ENCODE measurements at regions not wholly inside any gene's neighbourhood (a gene's known extent, or its start where the extent isn't known, plus 50 kb on each side); places are given as distances from the start of the nearest gene placed in this dataset.

- Histone ChIP-seq H3K27ac (ENCODE audit: insufficient read depth, low read length, poor library complexity, severe bottlenecking) (no peak overlapping the region), H3K4me3 (ENCODE audit: low read depth, low read length) (no peak overlapping the region), H3K9me3 (ENCODE audit: control insufficient read depth in 2 of 2, low read length in 2 of 2) (no peaks in the 10 kb centered on the region), H3K27me3 (ENCODE audit: control insufficient read depth, insufficient read depth, low read length) (no peaks in the 10 kb centered on the region), H3K36me3 (ENCODE audit: control insufficient read depth, insufficient read depth, low read length) (no peaks in the 10 kb centered on the region), H3K4me1 (ENCODE audit: control insufficient read depth, insufficient read depth, low read length, poor library complexity, severe bottlenecking) (no peaks in the 10 kb centered on the region)
- H3K4me3 Mint-ChIP-seq: no peak overlapping the region
- H3K27me3 Mint-ChIP-seq: peaks cover 4% of the 10 kb centered on the region
- H3K9me3 Mint-ChIP-seq: peaks cover 0 to 3% (median 0%) of the 10 kb centered on the region in 7 donors
- H3K36me3 Mint-ChIP-seq: no peaks in the 10 kb centered on the region
- DNase-seq (no peak), ATAC-seq (ENCODE audit: low read depth in 2 of 2) (no peak)
- H3K27ac Mint-ChIP-seq: no peak overlapping the region
- no peaks in the 10 kb centered on the region for H3K4me1 Mint-ChIP-seq
Observed at GRCh38 chr18:10141559-10141958, 227.7 kb downstream of the VAPA start.

- Histone ChIP-seq H3K27me3 (ENCODE audit: control insufficient read depth, insufficient read depth, low read length) (no peaks in the 10 kb centered on the region), H3K36me3 (ENCODE audit: control insufficient read depth, insufficient read depth, low read length) (no peaks in the 10 kb centered on the region), H3K4me3 (ENCODE audit: low read depth, low read length) (no peak overlapping the region), H3K4me1 (ENCODE audit: control insufficient read depth, insufficient read depth, low read length, poor library complexity, severe bottlenecking) (no peaks in the 10 kb centered on the region), H3K27ac (ENCODE audit: insufficient read depth, low read length, poor library complexity, severe bottlenecking) (no peak overlapping the region), H3K9me3 (ENCODE audit: control insufficient read depth in 2 of 2, low read length in 2 of 2) (no peaks in the 10 kb centered on the region)
- no peaks in the 10 kb centered on the region for H3K4me1 Mint-ChIP-seq
- H3K27ac Mint-ChIP-seq: no peak overlapping the region
- H3K36me3 Mint-ChIP-seq: no peaks in the 10 kb centered on the region
- DNase-seq (no peak), ATAC-seq (ENCODE audit: low read depth in 2 of 2) (no peak)
- H3K27me3 Mint-ChIP-seq: peaks cover 4% of the 10 kb centered on the region
- no peak overlapping the region for H3K4me3 Mint-ChIP-seq
- H3K9me3 Mint-ChIP-seq: peaks cover 0 to 3% (median 0%) of the 10 kb centered on the region in 7 donors
Observed at GRCh38 chr18:10142056-10142455, 228.2 kb downstream of the VAPA start.

GRCh38 chr18:10142496-10143160 lies 228.8 kb downstream of the VAPA start:
- Mint-ChIP-seq H3K36me3 (no peaks in the 10 kb centered on the region), H3K9me3 (peaks cover 0 to 3% (median 0%) of the 10 kb centered on the region in 7 donors), H3K27me3 (peaks cover 4% of the 10 kb centered on the region), H3K4me3 (no peak overlapping the region), H3K27ac (no peak overlapping the region), H3K4me1 (no peaks in the 10 kb centered on the region)
- DNase-seq (no peak), ATAC-seq (ENCODE audit: low read depth in 2 of 2) (no peak)
- no peaks in the 10 kb centered on the region for H3K4me1 ChIP-seq (ENCODE audit: control insufficient read depth, insufficient read depth, low read length, poor library complexity, severe bottlenecking)
- no peaks in the 10 kb centered on the region for H3K27me3 ChIP-seq (ENCODE audit: control insufficient read depth, insufficient read depth, low read length)
- no peak overlapping the region for H3K4me3 ChIP-seq (ENCODE audit: low read depth, low read length)
- H3K9me3 ChIP-seq (ENCODE audit: control insufficient read depth in 2 of 2, low read length in 2 of 2): no peaks in the 10 kb centered on the region
- H3K36me3 ChIP-seq (ENCODE audit: control insufficient read depth, insufficient read depth, low read length): no peaks in the 10 kb centered on the region
- no peak overlapping the region for H3K27ac ChIP-seq (ENCODE audit: insufficient read depth, low read length, poor library complexity, severe bottlenecking)

- Mint-ChIP-seq H3K27ac (no peak overlapping the region), H3K4me3 (no peak overlapping the region), H3K9me3 (peaks cover 0 to 3% (median 0%) of the 10 kb centered on the region in 7 donors), H3K4me1 (no peaks in the 10 kb centered on the region), H3K27me3 (peaks cover 4% of the 10 kb centered on the region), H3K36me3 (no peaks in the 10 kb centered on the region)
- Histone ChIP-seq H3K27me3 (ENCODE audit: control insufficient read depth, insufficient read depth, low read length) (no peaks in the 10 kb centered on the region), H3K4me1 (ENCODE audit: control insufficient read depth, insufficient read depth, low read length, poor library complexity, severe bottlenecking) (no peaks in the 10 kb centered on the region), H3K36me3 (ENCODE audit: control insufficient read depth, insufficient read depth, low read length) (no peaks in the 10 kb centered on the region), H3K27ac (ENCODE audit: insufficient read depth, low read length, poor library complexity, severe bottlenecking) (no peak overlapping the region), H3K4me3 (ENCODE audit: low read depth, low read length) (no peak overlapping the region), H3K9me3 (ENCODE audit: control insufficient read depth in 2 of 2, low read length in 2 of 2) (no peaks in the 10 kb centered on the region)
- DNase-seq (no peak), ATAC-seq (ENCODE audit: low read depth in 2 of 2) (no peak)
Observed at GRCh38 chr18:10143596-10143995, 229.8 kb downstream of the VAPA start.

- ATAC-seq (ENCODE audit: low read depth in 2 of 2): no peak
- Histone ChIP-seq H3K27ac (ENCODE audit: insufficient read depth, low read length, poor library complexity, severe bottlenecking) (no peak overlapping the region), H3K9me3 (ENCODE audit: control insufficient read depth in 2 of 2, low read length in 2 of 2) (no peaks in the 10 kb centered on the region), H3K27me3 (ENCODE audit: control insufficient read depth, insufficient read depth, low read length) (no peaks in the 10 kb centered on the region), H3K36me3 (ENCODE audit: control insufficient read depth, insufficient read depth, low read length) (no peaks in the 10 kb centered on the region), H3K4me3 (ENCODE audit: low read depth, low read length) (no peak overlapping the region), H3K4me1 (ENCODE audit: control insufficient read depth, insufficient read depth, low read length, poor library complexity, severe bottlenecking) (no peaks in the 10 kb centered on the region)
- no peaks in the 10 kb centered on the region for H3K36me3 Mint-ChIP-seq
- no peak for DNase-seq
- H3K27ac Mint-ChIP-seq: no peak overlapping the region
- H3K27me3 Mint-ChIP-seq: no peaks in the 10 kb centered on the region
- H3K9me3 Mint-ChIP-seq: peaks cover 0 to 8% (median 0%) of the 10 kb centered on the region in 7 donors
- H3K4me1 Mint-ChIP-seq: no peaks in the 10 kb centered on the region
- H3K4me3 Mint-ChIP-seq: no peak overlapping the region
Observed at GRCh38 chr18:10145546-10145945, 231.7 kb downstream of the VAPA start.

- Histone ChIP-seq H3K9me3 (ENCODE audit: control insufficient read depth in 2 of 2, low read length in 2 of 2) (no peaks in the 10 kb centered on the region), H3K4me3 (ENCODE audit: low read depth, low read length) (no peak overlapping the region), H3K36me3 (ENCODE audit: control insufficient read depth, insufficient read depth, low read length) (no peaks in the 10 kb centered on the region), H3K4me1 (ENCODE audit: control insufficient read depth, insufficient read depth, low read length, poor library complexity, severe bottlenecking) (no peaks in the 10 kb centered on the region), H3K27me3 (ENCODE audit: control insufficient read depth, insufficient read depth, low read length) (no peaks in the 10 kb centered on the region), H3K27ac (ENCODE audit: insufficient read depth, low read length, poor library complexity, severe bottlenecking) (no peak overlapping the region)
- ATAC-seq (ENCODE audit: low read depth in 2 of 2): no peak
- no peak for DNase-seq
- Mint-ChIP-seq H3K9me3 (peaks cover 0 to 8% (median under 1%) of the 10 kb centered on the region in 7 donors), H3K4me3 (no peak overlapping the region), H3K27me3 (no peaks in the 10 kb centered on the region), H3K36me3 (no peaks in the 10 kb centered on the region), H3K4me1 (no peaks in the 10 kb centered on the region), H3K27ac (no peak overlapping the region)
Observed at GRCh38 chr18:10147226-10147625, 233.4 kb downstream of the VAPA start.

GRCh38 chr18:10147752-10148151 lies 233.9 kb downstream of the VAPA start:
- Mint-ChIP-seq H3K4me1 (no peaks in the 10 kb centered on the region), H3K27ac (no peak overlapping the region), H3K4me3 (no peak overlapping the region), H3K9me3 (peaks cover 0 to 8% (median 1%) of the 10 kb centered on the region in 7 donors), H3K27me3 (no peaks in the 10 kb centered on the region), H3K36me3 (no peaks in the 10 kb centered on the region)
- Histone ChIP-seq H3K27me3 (ENCODE audit: control insufficient read depth, insufficient read depth, low read length) (no peaks in the 10 kb centered on the region), H3K9me3 (ENCODE audit: control insufficient read depth in 2 of 2, low read length in 2 of 2) (no peaks in the 10 kb centered on the region), H3K27ac (ENCODE audit: insufficient read depth, low read length, poor library complexity, severe bottlenecking) (no peak overlapping the region), H3K36me3 (ENCODE audit: control insufficient read depth, insufficient read depth, low read length) (no peaks in the 10 kb centered on the region), H3K4me3 (ENCODE audit: low read depth, low read length) (no peak overlapping the region), H3K4me1 (ENCODE audit: control insufficient read depth, insufficient read depth, low read length, poor library complexity, severe bottlenecking) (no peaks in the 10 kb centered on the region)
- ATAC-seq (ENCODE audit: low read depth in 2 of 2): no peak
- no peak for DNase-seq

- no peaks in the 10 kb centered on the region for H3K27me3 Mint-ChIP-seq
- no peak for ATAC-seq (ENCODE audit: low read depth in 2 of 2)
- no peaks in the 10 kb centered on the region for H3K4me1 ChIP-seq (ENCODE audit: control insufficient read depth, insufficient read depth, low read length, poor library complexity, severe bottlenecking)
Observed at GRCh38 chr18:10148189-10148929, 234.5 kb downstream of the VAPA start.

More at GRCh38 chr18:10148189-10148929, 234.5 kb downstream of the VAPA start:
- DNase-seq: no peak
- Histone ChIP-seq H3K36me3 (ENCODE audit: control insufficient read depth, insufficient read depth, low read length) (no peaks in the 10 kb centered on the region), H3K27ac (ENCODE audit: insufficient read depth, low read length, poor library complexity, severe bottlenecking) (no peak overlapping the region), H3K9me3 (ENCODE audit: control insufficient read depth in 2 of 2, low read length in 2 of 2) (no peaks in the 10 kb centered on the region), H3K27me3 (ENCODE audit: control insufficient read depth, insufficient read depth, low read length) (no peaks in the 10 kb centered on the region), H3K4me3 (ENCODE audit: low read depth, low read length) (no peak overlapping the region)
- no peak overlapping the region for H3K4me3 Mint-ChIP-seq
- no peaks in the 10 kb centered on the region for H3K4me1 Mint-ChIP-seq
- H3K9me3 Mint-ChIP-seq: peaks cover 0 to 8% (median 1%) of the 10 kb centered on the region in 7 donors
- no peak overlapping the region for H3K27ac Mint-ChIP-seq
- H3K36me3 Mint-ChIP-seq: no peaks in the 10 kb centered on the region
